Chondrocyte (in vitro differentiated cells): ENCODE measurements at regions not wholly inside any gene's neighbourhood (a gene's known extent, or its start where the extent isn't known, plus 50 kb on each side); places are given as distances from the start of the nearest gene placed in this dataset.

ENCODE experiments used
- DNase-seq: peaks from one replicate; pipeline ENCODE4 v3.0.0; 2021; ENCODE audit warnings: mixed read lengths, low spot score
- H3K27ac Mint-ChIP-seq: one replicate; pipeline ENCODE4 v1.8.0; 2021; ENCODE audit warnings: mild to moderate bottlenecking, moderate library complexity, mixed read lengths; ENCODE audit not compliant: unreplicated experiment
- H3K27me3 Mint-ChIP-seq: 2 replicates; pipeline ENCODE4 v1.8.0; 2021; ENCODE audit warnings: low read depth, mixed read lengths
- H3K36me3 Mint-ChIP-seq: 2 replicates; pipeline ENCODE4 v1.8.0; 2021; ENCODE audit warnings: low read depth, mixed read lengths
- H3K4me1 Mint-ChIP-seq: 2 replicates; pipeline ENCODE4 v1.8.0; 2021; ENCODE audit warnings: low read depth, mild to moderate bottlenecking, mixed read lengths
- H3K4me3 Mint-ChIP-seq: one replicate; pipeline ENCODE4 v1.8.0; 2021; ENCODE audit warnings: mild to moderate bottlenecking, moderate library complexity, mixed read lengths; ENCODE audit not compliant: unreplicated experiment
- H3K9me3 Mint-ChIP-seq: 2 replicates; pipeline ENCODE4 v1.8.0; 2021; ENCODE audit warnings: low read depth, mixed read lengths
- TF ChIP-seq, protein P1 (sequence below): fragments of 200-600 bp; sonication (generic); IDR thresholded peaks from 2 replicates; pipeline ENCODE4 v1.5.0; 2021; ENCODE audit warnings: antibody characterized with exemption, mild to moderate bottlenecking, moderate library complexity

DNA sequence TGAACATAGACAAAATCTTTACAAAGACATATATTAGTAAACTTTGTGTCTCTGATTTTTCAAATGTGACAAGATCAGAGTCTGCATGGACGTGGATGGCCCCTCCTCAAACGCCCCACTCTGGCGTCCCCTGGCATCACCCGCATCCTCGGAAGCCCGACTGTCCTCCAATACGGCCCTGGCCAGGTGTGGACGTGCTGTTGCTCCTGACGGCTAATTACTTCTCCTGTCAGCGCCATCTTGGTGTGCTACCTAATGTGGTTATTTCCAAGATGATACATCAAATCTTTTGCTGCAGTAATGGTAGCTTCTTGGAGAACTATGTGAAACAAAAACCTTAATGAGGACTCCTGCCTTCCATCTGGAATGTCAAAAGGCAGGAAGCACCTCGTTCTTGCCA is 747.4 kb upstream of the SALL3 start:
- Mint-ChIP-seq H3K9me3 (no peaks in the 10 kb centered on the region), H3K4me1 (no peaks in the 10 kb centered on the region), H3K4me3 (no peak overlapping the region), H3K27me3 (no peaks in the 10 kb centered on the region), H3K27ac (no peak overlapping the region), H3K36me3 (no peaks in the 10 kb centered on the region)
- DNase-seq, result no peak
- TF ChIP-seq, protein P1, sequence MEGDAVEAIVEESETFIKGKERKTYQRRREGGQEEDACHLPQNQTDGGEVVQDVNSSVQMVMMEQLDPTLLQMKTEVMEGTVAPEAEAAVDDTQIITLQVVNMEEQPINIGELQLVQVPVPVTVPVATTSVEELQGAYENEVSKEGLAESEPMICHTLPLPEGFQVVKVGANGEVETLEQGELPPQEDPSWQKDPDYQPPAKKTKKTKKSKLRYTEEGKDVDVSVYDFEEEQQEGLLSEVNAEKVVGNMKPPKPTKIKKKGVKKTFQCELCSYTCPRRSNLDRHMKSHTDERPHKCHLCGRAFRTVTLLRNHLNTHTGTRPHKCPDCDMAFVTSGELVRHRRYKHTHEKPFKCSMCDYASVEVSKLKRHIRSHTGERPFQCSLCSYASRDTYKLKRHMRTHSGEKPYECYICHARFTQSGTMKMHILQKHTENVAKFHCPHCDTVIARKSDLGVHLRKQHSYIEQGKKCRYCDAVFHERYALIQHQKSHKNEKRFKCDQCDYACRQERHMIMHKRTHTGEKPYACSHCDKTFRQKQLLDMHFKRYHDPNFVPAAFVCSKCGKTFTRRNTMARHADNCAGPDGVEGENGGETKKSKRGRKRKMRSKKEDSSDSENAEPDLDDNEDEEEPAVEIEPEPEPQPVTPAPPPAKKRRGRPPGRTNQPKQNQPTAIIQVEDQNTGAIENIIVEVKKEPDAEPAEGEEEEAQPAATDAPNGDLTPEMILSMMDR, result no peak

GRCh38 chr18:78237864-78238263 is 741.8 kb upstream of the SALL3 start:
- no peak overlapping the region for H3K27ac Mint-ChIP-seq

GRCh38 chr18:78238404-78239089 is 741.1 kb upstream of the SALL3 start:
- DNase-seq, result no peak
- Mint-ChIP-seq H3K27ac (no peak overlapping the region), H3K4me1 (no peaks in the 10 kb centered on the region), H3K4me3 (no peak overlapping the region), H3K27me3 (peaks cover 1% of the 10 kb centered on the region), H3K36me3 (no peaks in the 10 kb centered on the region), H3K9me3 (peaks cover 6% of the 10 kb centered on the region)
- TF ChIP-seq, protein P1, result no peak

More at GRCh38 chr18:78237864-78238263, 741.8 kb upstream of the SALL3 start:
- H3K4me3 Mint-ChIP-seq, result no peak overlapping the region
- TF ChIP-seq, protein P1, result no peak
- DNase-seq, result no peak
- H3K4me1 Mint-ChIP-seq, result no peaks in the 10 kb centered on the region
- H3K9me3 Mint-ChIP-seq, result peaks cover 6% of the 10 kb centered on the region
- no peaks in the 10 kb centered on the region for H3K36me3 Mint-ChIP-seq
- peaks cover 1% of the 10 kb centered on the region for H3K27me3 Mint-ChIP-seq

GRCh38 chr18:78239090-78239457 is 740.5 kb upstream of the SALL3 start:
- Mint-ChIP-seq H3K4me1 (no peaks in the 10 kb centered on the region), H3K4me3 (no peak overlapping the region), H3K27ac (no peak overlapping the region), H3K36me3 (no peaks in the 10 kb centered on the region), H3K27me3 (peaks cover 1% of the 10 kb centered on the region), H3K9me3 (peaks cover 6% of the 10 kb centered on the region)
- TF ChIP-seq, protein P1, result no peak
- DNase-seq, result no peak

DNA sequence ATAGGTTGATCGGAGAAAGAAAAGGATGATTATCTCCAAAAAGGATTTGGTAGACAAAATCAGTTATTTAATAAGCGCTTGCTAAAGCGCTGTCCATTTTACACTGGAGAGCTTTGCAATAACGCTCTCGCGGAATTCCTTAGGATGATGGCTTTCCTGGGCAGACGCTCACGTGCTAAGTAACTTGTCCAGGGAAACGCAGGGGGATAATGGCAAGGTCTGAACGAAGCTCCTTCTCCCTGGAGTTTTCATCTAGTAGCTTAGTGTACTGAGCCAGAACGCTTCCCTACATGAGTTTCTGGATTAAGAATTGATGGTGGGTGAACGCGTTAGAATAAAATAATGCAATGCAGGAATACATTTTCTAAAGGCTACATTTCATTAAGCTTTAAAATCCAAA is 739.5 kb upstream of the SALL3 start:
- H3K27me3 Mint-ChIP-seq, result peaks cover 1% of the 10 kb centered on the region
- H3K4me3 Mint-ChIP-seq, result no peak overlapping the region
- DNase-seq, result no peak
- H3K9me3 Mint-ChIP-seq, result peaks cover 8% of the 10 kb centered on the region
- TF ChIP-seq, protein P1, result no peak
- no peak overlapping the region for H3K27ac Mint-ChIP-seq
- no peaks in the 10 kb centered on the region for H3K4me1 Mint-ChIP-seq
- H3K36me3 Mint-ChIP-seq, result no peaks in the 10 kb centered on the region
